GM19397 (cell line): ENCODE measurements at regions not wholly inside any gene's neighbourhood (a gene's known extent, or its start where the extent isn't known, plus 50 kb on each side); places are given as distances from the start of the nearest gene placed in this dataset.
A peak's percentile ranks its signal among the peaks of the same experiment; 100 is the strongest.

ENCODE experiments used
- ATAC-seq: cut with Tn5 transposase; IDR thresholded peaks from one replicate; pipeline ENCODE4 v1.9.1; 2021; ENCODE audit warnings: mild to moderate bottlenecking, moderate library complexity; ENCODE audit not compliant: unreplicated experiment

GRCh38 chr6:166877906-166878305 is 78.4 kb downstream of the RNASET2 start:
- ATAC-seq = no peak

GRCh38 chr6:166877349-166877748 is 79.0 kb downstream of the RNASET2 start:
- no peak for ATAC-seq

GRCh38 chr6:166872531-166873009 is 83.8 kb downstream of the RNASET2 start:
- no peak for ATAC-seq

GRCh38 chr6:166870602-166871208 is 85.6 kb downstream of the RNASET2 start:
- ATAC-seq = no peak

GRCh38 chr6:166866839-166867637 is 89.3 kb downstream of the RNASET2 start:
- ATAC-seq = no peak

DNA sequence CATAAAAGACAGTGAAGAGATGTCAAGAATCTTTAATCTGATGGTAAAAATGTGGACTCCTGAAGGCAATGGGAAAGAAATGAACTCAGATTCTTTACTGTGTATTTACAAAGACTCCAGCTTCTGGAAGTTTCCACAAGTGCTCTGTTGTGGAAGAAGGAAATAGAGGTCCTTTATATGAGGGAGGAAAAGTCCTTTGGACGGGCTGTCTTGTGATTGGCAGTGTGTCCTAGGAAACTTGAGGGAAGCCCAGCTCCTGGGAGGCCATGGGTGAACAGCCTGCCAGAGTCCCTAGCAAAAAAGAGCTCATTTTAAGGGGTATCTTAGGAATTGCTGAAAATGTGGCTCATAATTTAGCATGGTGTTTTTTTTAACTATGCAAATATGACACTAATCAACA is 92.0 kb downstream of the RNASET2 start:
- no peak for ATAC-seq

- ATAC-seq = peak; percentile 27
Observed at GRCh38 chr6:166862978-166863530, 93.3 kb downstream of the RNASET2 start.

DNA sequence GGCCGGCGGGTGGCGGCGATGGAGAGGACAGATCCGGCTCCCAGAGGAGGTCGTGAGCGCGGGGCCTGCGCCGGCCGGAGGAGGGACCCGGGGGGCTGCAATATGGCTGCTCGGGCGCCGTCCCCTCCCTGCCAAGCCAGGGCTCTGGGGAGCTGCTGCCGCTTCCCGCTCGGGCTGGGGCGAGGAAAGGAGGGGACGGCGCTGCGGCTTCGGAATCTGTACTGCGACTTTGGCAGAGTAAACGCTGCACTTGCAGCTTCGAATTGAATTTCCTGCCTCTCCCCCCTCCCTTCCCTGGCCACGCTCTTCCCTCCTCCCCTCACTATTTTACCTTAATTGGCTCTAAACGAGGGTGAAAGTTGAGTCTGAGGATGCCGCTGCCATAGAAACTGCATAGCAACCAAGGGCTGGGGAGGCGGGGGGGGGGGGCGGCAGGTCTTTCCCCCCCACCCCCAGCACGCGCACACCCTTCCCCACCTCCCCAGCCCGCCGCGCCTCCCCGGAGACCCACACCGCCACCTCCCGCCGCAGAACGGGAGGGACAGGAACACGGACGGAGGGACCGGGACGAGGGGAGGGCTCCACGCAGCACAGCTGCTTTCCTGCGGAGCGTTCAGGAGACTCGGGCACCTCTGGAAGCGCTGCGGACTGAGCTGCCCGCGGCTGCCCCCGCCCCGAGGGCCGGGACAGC is 93.9 kb downstream of the RNASET2 start:
- ATAC-seq = peak; percentile 59

- ATAC-seq = no peak
Observed at GRCh38 chr6:166861961-166862286, 94.4 kb downstream of the RNASET2 start.

- ATAC-seq = no peak
Observed at GRCh38 chr6:166861304-166861703, 95.0 kb downstream of the RNASET2 start.

GRCh38 chr6:166860392-166860791 is 96.0 kb downstream of the RNASET2 start:
- no peak for ATAC-seq

- ATAC-seq = no peak
Observed at GRCh38 chr6:166855416-166855815, 100.9 kb downstream of the RNASET2 start.

DNA sequence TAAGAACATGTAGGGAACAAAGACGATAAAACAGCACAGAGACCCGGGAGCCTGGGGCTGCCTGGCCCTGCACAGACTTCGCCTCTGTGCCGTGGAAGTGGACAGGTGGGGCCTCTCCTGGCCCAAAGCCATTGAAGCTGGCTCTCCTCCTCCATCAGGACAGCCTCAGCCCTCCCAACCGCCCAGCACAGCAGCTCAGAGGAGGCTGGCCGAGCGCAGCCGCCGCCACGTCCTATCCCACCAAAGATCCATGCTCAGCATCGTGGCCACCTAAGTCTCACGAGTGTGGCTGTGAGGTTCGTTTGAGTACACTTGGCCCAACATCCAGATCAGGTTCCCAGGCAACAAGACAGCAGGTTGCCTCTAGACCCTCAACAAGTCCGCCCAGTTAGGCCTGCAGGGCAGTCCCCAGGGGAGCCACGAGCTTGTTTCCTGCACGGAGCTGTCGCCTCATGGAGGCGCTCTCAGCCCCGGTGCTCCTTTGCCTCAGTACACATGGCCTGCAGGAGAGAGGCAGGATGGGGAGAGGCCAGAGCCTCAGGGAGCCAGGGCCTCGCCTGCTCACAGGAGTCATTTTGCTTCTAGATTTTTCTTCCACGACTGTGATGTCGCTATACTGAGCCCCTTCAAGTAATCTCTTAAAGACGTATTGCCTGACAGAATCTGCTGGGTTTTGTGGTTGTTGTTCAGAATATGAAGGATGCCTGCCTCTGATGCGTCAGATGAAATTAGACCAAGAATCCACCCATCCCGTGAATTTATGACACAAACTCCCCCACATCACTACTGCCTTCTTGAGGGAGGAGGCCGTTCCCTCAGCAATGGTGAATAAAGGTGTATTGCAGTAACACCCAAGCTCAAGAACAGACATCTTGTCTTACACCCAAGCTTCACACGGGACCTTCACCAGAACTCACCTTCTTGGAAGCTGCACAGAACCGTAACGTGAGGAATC is 102.7 kb downstream of the RNASET2 start:
- no peak for ATAC-seq

- ATAC-seq = no peak
Observed at GRCh38 chr6:166852451-166852975, 103.8 kb downstream of the RNASET2 start.

DNA sequence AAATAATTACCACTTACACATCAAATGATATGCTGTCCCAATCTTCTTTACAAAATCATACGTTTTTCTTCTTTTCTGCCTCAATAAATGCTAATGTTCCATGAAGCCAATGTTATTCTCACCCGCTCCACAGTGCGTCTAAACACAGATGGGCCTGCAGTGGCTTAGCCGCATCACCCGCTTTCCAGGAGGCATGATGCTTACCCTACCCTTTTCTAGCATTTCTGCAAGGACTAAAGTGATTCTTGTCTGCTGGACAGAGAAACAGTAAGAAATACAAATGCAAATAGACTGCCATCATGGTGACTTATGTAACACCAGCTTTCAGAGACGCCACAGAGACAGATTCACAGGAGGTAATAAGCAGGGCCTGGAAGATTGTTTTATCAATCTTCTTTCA is 104.4 kb downstream of the RNASET2 start:
- no peak for ATAC-seq

GRCh38 chr6:166851426-166851825 is 104.9 kb downstream of the RNASET2 start:
- ATAC-seq = no peak

- ATAC-seq = no peak
Observed at GRCh38 chr6:166850677-166851076, 105.7 kb downstream of the RNASET2 start.

- ATAC-seq = no peak
Observed at GRCh38 chr6:166849749-166850183, 106.6 kb downstream of the RNASET2 start.

DNA sequence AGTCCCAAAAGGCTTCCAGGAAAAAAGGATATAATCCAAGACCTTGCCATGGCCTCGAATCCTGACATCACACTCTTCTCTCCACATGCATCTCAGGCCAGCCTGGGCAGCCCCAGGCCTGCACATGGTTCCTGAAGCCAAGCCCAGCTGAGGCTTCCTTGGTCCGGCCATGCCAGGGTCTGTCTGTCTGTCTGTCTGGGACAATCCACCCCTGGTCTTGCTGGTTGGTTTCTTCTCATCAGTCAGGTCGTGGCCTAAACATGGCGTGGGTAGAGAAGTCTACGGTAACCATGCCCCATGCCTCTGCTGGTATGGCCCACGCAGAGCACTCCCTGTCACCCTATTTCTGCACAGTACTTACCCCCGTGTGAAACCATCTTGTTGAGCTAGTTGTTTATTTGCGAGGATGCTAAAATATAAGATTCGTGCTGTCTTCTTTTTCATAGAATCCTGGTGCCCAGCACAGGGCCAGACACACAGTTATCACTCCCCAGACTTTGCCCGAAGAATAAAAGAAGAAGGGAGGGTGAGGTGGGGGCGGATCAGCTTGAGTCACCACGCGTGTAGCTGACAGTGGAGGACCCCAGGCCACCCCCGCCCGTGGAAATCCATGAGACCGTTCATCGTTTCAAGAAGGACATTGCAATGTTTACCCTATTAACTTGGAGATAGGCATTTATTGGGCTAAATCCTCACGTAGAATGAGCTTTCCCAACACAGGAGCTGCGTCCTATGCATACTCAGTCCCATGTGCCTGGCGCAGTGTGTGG is 107.2 kb downstream of the RNASET2 start:
- no peak for ATAC-seq
